HG03025 (cell line): ENCODE measurements at regions not wholly inside any gene's neighbourhood (a gene's known extent, or its start where the extent isn't known, plus 50 kb on each side); places are given as distances from the start of the nearest gene placed in this dataset.

ENCODE experiments used
- ATAC-seq: cut with Tn5 transposase; IDR thresholded peaks from one replicate; pipeline ENCODE4 v1.9.1; 2021; ENCODE audit warnings: mild to moderate bottlenecking, moderate library complexity; ENCODE audit not compliant: unreplicated experiment, low FRiP score

DNA sequence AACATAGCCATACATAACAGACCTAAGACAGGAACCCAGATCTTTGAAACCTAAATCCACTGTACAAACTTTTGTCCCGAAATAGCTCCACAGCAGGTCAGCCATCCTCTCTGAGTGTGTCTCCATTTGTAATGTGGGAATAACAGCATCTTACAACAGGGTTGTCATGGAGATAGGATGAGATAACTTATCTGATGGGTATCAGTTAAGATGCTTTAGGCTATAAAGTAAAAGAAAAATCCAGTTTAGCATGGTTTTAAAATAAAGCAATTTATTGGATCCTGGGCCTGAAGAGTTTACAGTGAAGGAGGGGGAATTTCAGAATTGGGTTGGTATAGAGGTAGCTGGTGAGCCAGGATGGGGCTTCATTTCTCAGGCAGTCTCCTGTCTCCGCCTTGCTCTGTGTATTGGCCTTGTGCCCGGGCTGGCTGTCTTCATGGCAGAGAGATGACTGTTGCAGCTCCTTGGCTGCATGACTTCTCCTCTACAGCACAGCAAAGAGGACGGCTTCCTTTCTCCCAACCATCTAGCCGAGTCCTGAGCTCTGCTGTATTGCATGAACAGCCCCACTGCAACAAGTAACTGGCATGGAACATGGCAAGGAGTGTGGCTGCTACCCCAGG is 131.9 kb upstream of the PROK2 start:
- ATAC-seq: no peak

DNA sequence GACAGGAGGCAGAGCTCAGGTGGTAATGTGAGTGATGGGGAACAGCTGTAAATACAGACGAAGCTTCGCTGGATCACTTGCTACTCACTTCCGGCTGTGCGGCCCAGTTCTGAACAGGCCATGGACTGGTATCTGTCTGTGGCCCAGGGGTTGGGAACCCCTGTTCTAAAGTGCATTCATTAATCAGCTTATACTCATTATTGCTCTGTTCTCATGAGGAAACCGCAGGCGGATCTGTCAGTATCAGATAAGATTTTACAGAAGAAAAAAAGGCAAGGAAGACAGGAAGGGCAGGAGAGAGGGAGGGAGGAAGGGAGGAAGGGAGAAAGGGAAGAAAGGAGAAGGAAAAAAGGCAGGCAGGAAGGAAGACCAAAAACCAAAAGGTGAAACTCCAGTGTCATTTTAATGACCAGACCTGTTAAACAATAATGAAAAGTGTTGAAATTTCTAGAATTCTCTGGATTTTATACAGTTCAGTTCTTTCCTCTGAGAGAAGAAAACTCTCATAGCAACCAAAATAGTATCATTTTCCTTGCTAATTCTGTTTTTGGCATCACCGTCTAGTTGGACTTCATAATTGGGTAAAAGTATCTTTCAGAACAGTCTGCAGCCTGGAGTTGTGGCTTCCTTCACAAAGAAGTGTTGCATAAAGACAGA is 128.0 kb upstream of the PROK2 start:
- no peak for ATAC-seq

DNA sequence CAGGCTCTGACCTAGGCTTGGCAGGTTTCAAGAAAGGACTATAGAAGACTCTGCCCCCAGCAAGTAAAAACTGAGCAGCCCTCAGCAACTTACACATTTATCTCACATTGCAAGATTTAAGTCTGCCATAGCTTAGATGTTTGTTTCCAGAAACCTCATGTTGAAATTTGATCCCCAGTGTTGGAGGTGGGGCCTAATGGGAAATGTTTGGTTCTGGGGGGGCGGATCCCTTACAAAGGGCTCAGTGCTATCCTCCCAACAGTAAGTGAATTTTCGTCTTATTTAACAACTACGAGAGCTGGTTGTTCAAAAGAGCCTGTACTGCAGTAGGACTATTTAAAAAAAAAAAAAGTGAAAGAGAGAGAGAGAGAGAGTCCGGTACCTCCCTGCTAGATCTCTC is 125.2 kb upstream of the PROK2 start:
- no peak for ATAC-seq

DNA sequence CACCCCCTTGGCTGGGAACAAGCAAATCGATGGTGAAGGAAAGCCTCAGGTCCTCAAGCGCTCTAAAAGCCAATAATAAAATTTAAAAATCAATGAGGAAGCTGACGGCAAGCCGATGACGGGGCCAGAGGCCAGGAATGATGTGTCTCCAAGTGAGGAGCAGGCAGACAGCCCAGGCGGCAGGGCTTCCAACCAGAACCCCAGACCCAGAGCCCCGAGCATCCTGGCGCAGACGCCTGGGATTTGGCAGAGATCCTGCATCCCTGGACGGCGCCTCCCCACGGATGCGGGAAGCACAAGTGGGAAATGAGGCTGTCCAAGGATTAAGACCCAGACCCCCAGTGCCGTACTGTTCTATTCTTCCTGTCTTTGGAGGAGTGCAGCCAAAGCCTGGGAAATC is 123.0 kb upstream of the PROK2 start:
- no peak for ATAC-seq

DNA sequence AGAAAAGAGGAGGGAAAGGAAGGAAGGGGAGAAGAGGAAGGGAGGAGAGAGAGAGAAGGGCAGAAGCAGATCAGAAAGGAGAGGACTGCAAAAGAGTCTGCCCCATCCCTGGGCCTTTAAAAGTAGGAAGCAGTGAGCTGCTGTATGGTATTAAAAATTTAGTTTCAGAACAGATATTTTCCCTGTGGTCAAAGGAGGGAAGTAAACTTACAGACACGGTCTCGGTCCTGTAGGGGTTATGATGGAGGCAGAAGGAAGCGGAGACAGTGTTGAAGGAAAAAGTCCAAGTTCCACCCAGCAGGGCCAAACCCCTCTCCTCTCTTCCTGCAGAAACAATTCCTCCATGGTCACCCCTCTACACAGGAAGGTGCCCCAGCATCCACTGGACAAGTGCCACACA is 122.0 kb upstream of the PROK2 start:
- no peak for ATAC-seq

DNA sequence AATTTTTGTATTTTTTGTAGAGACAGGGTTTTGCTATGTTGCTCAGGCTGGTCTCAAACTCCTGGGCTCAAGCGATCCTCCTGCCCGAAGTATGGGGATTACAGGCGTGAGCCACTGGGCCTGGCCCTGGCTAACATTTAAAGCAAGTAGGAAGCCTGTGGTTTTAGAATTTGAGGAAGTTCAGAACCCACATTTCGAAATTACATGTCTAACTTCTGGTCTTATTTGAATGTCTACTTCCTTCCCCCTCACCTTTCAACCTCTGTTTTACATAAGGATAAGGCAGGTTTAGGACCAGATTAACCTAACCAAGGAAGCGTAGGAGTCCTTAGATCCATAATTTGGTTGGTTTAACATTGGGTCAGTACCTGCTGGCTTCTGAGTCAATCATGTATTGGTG is 120.5 kb upstream of the PROK2 start:
- peak; percentile 90 for ATAC-seq

DNA sequence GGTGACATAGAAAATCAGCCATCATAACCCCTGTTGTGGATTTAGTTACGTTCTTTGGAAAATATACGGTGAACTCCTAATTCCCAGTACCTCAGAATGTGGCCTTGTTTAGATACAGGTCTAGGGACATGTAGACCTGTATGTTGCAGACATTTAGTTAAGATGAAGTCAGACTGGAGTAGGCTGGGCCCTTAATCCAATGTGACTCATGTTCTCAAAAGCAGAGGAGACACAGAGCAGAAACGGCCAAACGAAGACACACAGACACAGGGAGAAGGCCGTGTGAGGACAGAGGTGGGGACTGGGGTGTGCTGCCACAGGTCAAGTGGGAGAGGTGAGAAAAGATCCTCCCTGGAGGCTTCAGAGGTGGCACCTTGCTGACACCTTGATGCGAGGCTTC is 119.0 kb upstream of the PROK2 start:
- ATAC-seq: no peak

DNA sequence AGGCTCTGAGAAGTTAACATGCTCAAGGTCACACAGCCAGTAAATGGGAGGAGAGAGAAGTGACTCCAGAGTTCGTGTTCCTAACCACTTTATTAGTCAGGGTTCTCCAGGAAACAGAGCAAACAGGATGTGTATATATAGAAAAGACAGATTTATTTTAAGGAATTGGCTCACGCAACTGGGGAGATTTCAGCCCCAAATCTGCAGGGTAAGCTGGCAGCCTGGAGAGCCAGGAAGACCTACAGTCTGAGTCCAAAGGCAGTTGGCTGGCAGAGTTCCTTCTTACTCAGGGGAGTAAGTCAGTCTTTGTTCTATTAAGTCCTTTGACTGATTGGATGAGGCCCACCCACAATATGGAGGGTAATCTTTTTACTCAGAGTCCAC is 118.2 kb upstream of the PROK2 start:
- ATAC-seq: no peak

DNA sequence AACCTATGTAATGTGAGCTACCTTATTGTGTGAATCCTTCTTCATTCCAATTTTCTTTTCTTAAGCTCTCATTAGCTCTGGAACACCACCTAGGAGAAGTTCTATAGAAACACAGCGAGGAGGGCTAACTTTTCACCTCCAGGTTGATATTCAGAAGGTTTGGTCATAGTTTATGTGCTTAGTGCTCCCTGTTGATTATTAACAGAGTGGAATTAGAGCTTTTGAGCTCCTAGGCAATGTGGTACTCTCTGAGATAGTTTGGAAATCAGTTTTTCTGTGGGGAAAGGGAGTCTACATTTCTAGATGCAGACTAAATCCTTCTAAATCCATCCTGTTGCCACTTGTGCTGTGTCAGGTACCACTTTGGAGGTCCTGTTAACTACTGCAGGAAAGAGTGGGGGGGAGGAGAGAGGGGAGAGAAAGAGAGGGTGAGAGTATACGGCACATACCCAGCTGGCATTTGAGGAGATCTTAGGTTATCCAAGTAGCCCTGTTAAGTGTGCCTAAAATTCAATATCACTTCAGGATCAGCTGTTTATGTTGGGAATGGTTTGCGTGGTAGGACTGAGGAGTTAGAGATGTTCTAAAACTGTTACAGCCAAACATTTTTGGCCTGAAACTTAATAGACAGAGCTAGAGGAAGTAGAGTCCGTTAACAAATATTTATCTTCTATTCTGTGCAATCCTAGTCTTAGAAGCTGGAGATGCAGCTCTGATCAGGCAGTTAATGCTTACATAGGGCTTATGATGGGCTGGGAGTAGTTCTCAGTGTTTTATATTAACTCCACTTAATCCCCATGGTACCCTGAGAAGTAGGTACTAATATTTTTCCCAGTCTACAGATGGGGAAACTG is 117.5 kb upstream of the PROK2 start:
- no peak for ATAC-seq

DNA sequence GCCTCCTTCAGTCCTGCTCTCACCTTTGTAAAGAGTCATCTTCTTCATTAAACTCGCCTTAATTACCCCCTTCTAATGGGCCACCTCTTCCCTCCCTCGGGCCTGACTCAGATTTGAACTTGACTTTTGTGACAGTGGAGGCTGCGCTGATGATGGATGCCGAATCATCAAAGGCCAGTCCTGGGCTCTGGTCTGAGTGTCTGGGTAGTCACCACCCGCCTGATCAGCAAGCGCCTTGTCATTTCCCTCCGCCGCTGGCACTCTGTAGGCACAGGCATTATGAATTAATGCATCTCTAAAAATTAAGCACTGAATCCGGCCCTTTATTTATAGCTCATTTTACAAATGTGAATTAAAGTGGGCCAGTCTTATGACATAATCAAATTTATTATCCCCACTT is 116.7 kb upstream of the PROK2 start:
- ATAC-seq: no peak

DNA sequence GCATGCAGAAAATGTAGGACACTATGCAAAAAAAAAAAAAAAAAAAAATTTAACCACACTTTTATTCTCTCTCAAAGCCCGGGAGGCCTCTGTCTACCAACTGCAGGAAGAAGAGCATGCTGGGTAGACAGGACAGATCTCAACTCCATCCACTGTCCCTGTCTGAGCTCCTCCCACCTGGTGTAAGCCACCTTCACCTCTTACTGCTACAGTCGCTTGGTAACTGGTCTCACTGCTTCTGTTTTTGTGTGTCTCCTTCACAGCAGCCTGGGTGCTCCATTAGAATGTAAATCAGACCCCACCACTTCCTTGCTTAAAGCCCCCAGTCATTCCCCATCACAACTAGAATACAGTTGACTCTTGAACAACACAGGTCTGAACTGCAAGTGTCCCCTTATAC is 115.1 kb upstream of the PROK2 start:
- no peak for ATAC-seq

DNA sequence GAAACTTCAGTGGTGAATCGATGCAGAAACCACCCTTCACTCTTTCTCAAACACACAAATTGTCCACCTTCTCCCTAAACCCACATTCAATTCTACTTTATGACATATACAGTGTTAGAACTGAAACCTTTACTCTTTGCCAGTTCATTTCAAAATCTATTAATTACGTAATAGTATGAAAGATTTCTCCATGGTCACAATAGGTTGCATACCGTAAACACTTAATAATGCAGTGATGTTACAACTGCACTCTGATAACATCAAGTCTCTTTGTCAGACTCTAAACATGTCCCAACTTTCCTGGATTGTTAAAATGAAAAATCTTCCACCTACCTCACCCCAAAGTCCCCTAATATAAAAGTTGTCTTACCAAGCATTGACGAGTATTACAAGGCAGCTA is 111.8 kb upstream of the PROK2 start:
- ATAC-seq: no peak

DNA sequence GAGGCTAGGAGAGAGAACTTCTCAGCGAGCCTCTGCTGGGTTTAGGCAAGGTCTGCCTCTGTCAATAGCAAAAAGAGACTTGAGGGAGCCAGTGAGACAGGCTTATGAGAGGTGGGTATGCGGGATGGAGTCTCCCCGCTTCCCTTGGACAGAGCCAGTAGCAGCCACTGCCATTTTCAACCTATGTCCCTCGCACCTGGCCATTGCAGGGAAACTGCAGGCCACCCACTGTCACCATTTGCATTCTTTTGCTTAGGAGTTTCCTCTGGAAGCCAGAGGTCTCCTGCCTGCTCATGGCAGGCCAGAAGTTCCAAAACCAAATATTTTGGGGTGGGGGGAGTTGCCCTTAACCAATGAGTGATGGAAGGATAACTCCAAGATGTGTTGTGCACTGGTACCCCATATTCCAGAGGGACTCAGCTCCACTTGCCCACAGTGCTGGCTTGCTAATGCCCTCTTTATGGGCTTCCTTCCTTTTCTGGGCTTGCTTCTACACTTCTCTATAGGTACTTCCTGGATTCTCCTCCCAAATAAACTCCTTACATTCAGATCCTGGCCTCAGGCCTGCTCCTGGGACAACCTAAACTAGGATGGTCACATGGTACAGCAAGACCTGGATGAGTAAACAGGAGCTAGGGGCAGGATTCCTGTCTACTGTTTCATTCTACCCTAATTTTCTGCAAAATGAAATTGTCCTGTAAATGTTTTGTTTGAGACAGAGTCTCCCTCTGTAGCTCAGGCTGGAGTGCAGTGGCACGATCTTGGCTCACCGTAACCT is 108.9 kb upstream of the PROK2 start:
- no peak for ATAC-seq

DNA sequence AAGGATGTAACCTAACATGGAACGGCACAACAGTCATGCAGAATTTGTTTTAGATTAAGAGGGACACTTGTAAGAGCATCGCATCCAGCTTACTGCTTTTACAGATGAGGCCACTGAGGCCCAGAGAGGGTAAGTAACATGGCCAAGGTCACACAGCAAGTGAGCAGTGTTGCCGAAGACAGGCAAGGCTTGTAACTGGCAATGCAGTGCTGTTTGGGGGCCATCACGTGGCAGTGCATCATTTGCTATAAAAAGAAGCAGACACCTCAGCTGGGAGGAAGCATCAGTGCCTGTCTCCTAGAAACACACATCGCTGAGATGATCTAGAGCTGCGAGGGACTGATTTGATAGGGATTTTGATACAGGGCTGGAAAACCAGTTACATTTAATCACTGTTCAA is 108.2 kb upstream of the PROK2 start:
- no peak for ATAC-seq

DNA sequence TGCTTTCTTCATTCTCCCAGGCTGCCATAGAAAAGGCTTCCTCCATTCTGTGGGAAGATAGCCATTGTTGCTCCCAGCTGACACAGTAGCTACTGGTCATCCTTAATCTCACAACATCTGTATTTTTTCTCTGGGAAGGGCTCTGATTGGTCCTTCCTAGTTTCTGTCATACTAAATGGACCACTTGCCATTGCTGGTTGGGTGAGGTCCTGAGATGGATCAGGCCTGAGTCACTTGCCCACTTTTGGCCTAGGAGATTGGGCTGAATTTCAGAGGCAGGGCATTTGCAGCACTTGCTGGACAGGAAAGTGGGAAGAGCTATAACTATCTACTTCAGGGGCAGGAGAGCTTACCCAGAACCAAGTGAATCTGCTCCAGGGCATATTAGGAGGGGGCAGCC is 106.5 kb upstream of the PROK2 start:
- no peak for ATAC-seq

DNA sequence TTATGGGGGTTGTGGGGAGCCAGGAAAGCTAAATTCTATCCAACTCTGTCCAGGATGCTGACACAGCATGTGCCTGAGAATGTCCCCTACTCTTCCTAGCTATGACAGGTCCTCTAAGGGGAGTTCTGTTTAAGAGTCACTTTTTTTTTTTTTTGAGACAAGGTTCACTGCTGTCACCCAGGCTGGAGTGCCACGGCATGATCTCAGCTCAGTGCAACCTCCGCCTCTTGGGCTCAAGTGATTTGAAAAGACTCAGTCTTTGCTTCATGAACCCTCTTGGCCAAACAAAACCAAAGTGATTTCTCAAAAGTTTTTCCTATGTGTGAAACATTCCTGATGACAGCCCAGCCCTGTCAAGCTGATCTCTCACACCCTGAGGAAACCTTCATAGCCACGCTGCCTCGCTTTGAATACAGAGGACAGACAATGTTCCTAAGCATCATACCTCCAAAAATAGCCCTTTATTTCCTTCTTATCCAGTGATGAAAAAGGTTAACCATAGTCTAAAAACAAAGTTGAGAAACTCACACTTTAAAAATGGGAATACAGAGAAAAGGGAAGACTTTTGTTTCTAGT is 105.5 kb upstream of the PROK2 start:
- ATAC-seq: no peak

DNA sequence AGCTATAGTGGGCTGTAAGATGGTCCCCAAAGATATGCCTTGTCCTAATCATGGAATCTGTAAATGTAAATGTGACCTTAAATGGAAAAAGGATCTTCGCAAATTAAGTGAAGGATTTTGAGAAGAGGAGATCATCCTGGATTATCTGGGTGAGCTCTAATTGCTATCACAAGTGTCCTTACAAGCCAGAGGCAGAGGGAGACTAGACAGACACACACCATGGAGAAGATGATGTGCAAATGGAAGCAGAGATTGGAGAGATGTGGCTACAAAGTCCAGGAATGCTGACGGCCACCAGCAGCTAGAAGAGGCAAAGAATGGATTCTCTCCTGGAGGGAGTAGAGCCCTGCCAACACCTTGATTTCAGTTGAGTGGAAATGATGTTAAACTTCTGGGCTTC is 102.3 kb upstream of the PROK2 start:
- no peak for ATAC-seq

DNA sequence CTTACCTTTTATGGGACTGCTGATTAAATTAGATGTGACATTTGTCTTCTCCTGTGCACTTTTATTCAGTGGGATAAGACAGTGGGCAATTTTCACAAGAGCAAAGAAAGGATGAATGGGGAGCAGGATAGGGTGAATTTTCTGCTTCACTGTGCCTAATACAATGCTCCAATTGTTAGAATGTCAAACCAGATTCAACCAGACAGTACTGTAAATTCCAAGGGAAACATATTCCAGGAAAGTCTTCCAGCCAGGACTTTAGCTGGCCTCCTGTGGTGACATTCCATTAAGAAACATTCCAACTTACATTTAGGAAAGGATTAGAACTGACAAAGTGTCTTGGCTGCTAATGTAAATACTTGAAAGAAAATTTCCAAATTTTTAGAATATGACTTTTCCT is 100.1 kb upstream of the PROK2 start:
- ATAC-seq: no peak

DNA sequence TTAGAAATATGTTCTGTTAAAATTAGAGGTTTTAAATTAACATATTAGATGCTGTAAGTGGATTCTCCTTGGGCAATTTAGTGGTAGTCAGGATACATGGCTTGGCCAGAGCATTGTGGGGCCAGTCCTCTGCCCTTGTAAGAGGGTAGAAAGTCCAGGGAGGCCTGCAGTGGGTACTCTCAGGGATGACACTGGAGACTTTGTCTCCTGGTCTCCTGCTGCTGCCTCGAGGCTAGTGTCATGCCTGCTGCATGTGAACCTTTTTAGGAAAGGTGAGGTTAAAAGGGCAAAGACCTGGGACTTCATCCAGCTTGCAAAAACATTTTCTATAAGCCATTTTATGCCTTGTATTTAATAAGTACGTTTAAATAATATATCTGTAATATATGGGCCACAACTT is 96.8 kb upstream of the PROK2 start:
- no peak for ATAC-seq

DNA sequence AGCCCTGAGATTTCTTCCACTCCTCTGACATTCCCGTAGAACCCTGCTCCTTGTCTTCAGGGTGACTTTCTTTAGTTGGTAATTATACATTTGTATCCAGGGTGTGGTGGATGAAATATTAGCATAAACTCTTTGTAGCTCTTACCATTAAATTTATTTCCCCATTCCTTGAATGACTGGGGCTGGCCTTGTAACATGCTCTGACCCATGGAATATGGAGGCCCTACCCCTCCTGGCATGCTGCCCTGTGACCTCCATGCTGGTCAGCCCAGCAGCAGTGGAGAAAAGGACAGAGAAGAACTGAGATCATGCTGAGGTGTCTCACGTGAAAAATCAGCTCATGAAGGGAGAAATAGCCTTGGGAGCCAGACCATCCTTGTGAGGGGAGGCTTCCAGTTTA is 96.1 kb upstream of the PROK2 start:
- no peak for ATAC-seq

DNA sequence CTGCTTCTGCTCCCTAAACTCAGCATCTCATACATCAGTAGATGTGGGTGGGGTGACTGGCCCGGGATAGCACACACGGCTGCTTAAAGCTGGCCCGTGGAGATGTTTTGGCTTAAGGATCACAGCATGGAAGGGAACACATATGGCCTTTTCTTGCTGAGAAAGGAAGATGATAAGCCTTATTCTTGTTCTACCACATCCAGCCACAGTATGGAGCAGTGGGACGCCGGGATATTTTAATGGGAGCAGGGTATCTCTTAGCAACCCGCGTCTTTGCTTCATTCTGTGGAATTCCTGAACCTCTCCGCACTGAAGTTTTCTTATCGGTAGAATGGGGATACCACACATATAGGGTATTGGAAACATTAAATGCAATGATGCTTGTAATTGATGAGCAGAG is 94.1 kb upstream of the PROK2 start:
- no peak for ATAC-seq
